Spleen (tissue), 7 donors: ENCODE measurements at regions not wholly inside any gene's neighbourhood (a gene's known extent, or its start where the extent isn't known, plus 50 kb on each side); places are given as distances from the start of the nearest gene placed in this dataset.

ENCODE experiments used
- POLR2A ChIP-seq, 3 donors: fragments of 450-650 bp; IDR thresholded peaks; one replicate each; pipeline ENCODE4 v1.5.1; 2017; ENCODE audit warnings: antibody characterized with exemption in 3 of 3, mild to moderate bottlenecking in 1 of 3
- POLR2AphosphoS5 ChIP-seq, 3 donors: sonication (generic); formaldehyde crosslinking; IDR thresholded peaks; one replicate each; pipeline ENCODE4 v1.5.1; 2017; ENCODE audit warnings: antibody characterized with exemption in 3 of 3
- TF ChIP-seq, protein P1 (sequence below), 11 experiments: fragments of 200-600 bp in 7 of 11; fragments of 450-650 bp in 4 of 11; sonication (generic) in 4 of 11; IDR thresholded peaks in 8 of 11; conservative IDR thresholded peaks in 3 of 11; 1 replicate in 7 of 11; 2 replicates in 4 of 11; pipeline versions ENCODE4 v1.4.0 to v1.8.0; 2016 to 2021; ENCODE audit warnings: antibody characterized with exemption in 11 of 11, inconsistent platforms in 4 of 11, mild to moderate bottlenecking in 1 of 11
- donor health status: DM: no; HTN: no; CAD: no; lungs with moderate emphysema.
- donor health status: DM: no; HTN: no; CAD: no.
- donor health status: DM: no; HTN: no; CAD: no.

- TF ChIP-seq, protein P1, sequence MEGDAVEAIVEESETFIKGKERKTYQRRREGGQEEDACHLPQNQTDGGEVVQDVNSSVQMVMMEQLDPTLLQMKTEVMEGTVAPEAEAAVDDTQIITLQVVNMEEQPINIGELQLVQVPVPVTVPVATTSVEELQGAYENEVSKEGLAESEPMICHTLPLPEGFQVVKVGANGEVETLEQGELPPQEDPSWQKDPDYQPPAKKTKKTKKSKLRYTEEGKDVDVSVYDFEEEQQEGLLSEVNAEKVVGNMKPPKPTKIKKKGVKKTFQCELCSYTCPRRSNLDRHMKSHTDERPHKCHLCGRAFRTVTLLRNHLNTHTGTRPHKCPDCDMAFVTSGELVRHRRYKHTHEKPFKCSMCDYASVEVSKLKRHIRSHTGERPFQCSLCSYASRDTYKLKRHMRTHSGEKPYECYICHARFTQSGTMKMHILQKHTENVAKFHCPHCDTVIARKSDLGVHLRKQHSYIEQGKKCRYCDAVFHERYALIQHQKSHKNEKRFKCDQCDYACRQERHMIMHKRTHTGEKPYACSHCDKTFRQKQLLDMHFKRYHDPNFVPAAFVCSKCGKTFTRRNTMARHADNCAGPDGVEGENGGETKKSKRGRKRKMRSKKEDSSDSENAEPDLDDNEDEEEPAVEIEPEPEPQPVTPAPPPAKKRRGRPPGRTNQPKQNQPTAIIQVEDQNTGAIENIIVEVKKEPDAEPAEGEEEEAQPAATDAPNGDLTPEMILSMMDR (IDR thresholded peaks at IDR 0.05 in 8 of 11, conservative IDR thresholded peaks at IDR 0.05 in 3 of 11): peak in 2 of 11 experiments; percentile 11 to 15
- TF ChIP-seq POLR2A (IDR thresholded peaks at IDR 0.05) (no peak), POLR2AphosphoS5 (IDR thresholded peaks at IDR 0.05) (no peak)
Observed at GRCh38 chr13:47598340-47598911, 402.6 kb downstream of the SUCLA2 start.
